ENCODE measurements at regions not wholly inside any gene's neighbourhood (a gene's known extent, or its start where the extent isn't known, plus 50 kb on each side); places are given as distances from the start of the nearest gene placed in this dataset.
"Not testable (repeated sequence)": the region's sequence is repeated elsewhere in the genome, so short reads cannot be mapped to it uniquely, and the experiment has no call there.

DNA sequence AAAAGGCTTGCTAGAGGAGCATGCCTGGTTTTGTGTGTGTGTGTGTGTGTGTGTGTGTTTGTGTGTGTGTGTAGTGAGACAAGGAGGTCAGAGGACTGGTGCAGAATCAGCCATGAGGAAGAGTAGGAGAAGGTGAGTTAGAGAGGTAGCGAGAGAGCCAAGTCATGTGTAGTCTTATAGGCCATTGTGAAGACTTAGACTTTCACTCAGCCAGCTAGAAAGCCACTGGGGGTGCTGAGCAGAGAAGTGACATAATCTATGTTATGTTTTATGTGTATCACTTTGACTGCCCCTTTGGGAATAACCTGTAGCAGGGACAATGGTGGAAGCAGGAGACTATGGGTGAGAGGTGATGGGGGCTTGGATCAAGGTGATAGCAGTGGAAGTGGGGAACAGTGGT, 180.5 kb upstream of the CLINT1 start:
- no peak overlapping the region for H3K4me3 ChIP-seq (ENCODE audit: low read depth, low read length)
- TF ChIP-seq, protein P1, sequence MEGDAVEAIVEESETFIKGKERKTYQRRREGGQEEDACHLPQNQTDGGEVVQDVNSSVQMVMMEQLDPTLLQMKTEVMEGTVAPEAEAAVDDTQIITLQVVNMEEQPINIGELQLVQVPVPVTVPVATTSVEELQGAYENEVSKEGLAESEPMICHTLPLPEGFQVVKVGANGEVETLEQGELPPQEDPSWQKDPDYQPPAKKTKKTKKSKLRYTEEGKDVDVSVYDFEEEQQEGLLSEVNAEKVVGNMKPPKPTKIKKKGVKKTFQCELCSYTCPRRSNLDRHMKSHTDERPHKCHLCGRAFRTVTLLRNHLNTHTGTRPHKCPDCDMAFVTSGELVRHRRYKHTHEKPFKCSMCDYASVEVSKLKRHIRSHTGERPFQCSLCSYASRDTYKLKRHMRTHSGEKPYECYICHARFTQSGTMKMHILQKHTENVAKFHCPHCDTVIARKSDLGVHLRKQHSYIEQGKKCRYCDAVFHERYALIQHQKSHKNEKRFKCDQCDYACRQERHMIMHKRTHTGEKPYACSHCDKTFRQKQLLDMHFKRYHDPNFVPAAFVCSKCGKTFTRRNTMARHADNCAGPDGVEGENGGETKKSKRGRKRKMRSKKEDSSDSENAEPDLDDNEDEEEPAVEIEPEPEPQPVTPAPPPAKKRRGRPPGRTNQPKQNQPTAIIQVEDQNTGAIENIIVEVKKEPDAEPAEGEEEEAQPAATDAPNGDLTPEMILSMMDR (IDR thresholded peaks at IDR 0.05; ENCODE audit: borderline replicate concordance, insufficient read depth, low read depth, low read length), result no peak

DNA sequence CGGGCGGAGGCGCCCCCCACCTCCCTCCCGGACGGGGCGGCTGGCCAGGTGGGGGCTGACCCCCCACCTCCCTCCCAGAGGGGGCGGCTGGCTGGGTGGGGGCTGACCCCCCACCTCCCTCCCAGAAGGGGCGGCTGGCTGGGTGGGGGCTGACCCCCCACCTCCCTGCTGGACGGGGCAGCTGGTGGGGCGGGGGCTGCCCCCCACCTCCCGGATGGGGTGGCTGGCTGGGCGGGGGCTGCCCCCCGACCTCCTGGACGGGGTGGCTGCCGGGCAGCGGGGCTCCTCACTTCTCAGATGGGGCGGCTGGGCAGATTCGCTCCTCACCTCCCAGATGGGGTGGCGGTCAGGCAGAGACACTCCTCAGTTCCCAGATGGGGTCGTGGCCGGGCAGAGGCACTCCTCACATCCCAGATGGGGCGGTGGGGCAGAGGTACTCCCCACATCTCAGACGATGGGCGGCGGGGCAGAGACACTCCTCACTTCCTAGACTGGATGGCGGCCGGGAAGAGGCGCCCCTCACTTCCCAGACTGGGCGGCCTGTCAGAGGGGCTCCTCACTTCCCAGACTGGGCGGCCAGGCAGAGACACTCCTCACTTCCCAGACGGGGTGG, 178.1 kb upstream of the CLINT1 start:
- not testable (repeated sequence) for H3K4me3 ChIP-seq (ENCODE audit: low read depth, low read length)

DNA sequence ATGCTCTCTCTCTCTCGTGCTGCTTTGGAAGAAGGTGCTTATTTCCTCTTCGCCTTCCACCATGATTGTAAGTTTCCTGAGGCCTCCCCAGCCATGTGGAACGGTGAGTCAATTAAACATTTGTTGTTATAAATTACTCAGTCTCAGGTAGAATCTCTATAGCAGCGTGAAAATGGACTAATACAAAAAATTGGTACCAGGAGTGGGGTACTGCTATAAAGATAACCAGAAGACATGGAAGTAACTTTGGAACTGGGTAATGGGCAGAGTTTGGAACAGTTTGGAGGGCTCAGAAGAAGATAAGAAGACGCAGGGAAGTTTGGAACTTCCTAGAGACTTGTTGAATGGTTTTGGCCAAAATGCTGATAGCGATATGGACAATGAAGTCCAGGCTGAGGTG, 175.6 kb upstream of the CLINT1 start:
- H3K4me3 ChIP-seq (ENCODE audit: low read depth, low read length), result not testable (repeated sequence)

DNA sequence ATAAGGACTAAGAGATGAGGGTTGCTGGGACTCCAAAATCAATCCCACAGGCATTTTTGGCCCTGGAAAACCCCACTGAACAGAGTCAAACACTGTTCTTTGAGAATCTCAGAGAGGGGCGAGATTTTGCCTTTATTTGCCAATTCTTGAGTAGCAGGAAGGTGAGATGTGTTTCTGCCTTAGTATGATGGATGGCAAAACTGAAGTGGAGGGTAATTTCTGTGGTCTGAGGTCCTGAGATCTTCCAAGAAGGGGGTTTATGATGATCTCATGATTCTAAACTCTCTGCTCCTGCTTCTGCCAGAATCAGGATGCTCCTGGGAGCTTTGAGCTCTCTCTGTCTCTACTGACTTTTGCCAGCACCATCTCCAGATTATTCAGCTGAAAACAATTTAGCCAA, 174.8 kb upstream of the CLINT1 start:
- TF ChIP-seq, protein P1 (IDR thresholded peaks at IDR 0.05; ENCODE audit: borderline replicate concordance, insufficient read depth, low read depth, low read length), result no peak

DNA sequence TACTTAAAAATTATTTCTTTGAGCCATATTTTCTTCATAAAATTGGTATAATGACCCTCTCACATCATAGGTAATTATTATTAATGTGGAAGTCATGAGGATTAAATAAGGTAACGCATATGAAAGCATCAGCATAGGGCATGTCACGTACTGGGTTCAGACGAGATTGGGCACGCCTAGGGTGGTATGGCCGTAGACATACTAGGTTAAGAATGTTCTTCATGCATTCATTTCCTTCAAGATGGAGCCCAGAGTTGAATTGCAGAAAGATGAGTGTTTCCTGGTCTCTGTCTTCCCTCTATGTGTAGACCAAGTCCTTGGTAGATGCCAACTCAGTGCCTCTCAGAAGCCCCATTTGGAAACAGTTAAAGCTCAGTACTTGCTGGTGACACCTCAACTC, 174.1 kb upstream of the CLINT1 start:
- no peak overlapping the region for H3K4me3 ChIP-seq (ENCODE audit: low read depth, low read length)
- TF ChIP-seq, protein P1 (IDR thresholded peaks at IDR 0.05; ENCODE audit: borderline replicate concordance, insufficient read depth, low read depth, low read length), result no peak

More for the DNA sequence above, 174.8 kb upstream of the CLINT1 start:
- H3K4me3 ChIP-seq (ENCODE audit: low read depth, low read length), result no peak overlapping the region

DNA sequence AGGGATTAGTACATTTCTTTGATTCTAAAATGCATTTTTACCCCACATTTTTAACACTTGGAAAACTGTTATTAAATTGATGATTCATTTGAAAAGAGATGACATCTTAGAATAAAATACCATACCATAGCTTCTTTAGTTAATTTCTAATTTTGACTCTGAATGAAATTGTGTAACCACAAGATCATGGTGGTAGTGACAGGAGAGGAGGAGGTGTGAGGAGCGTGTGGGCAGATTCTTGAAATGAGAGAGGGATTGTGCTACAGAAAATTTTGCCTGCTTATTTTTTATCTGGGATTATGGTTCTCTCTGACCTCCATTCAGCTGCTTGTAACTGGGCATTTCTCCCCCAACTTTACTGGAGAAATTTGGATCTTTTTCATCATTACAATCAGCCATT, 173.3 kb upstream of the CLINT1 start:
- TF ChIP-seq, protein P1 (IDR thresholded peaks at IDR 0.05; ENCODE audit: borderline replicate concordance, insufficient read depth, low read depth, low read length), result no peak
- H3K4me3 ChIP-seq (ENCODE audit: low read depth, low read length), result no peak overlapping the region

DNA sequence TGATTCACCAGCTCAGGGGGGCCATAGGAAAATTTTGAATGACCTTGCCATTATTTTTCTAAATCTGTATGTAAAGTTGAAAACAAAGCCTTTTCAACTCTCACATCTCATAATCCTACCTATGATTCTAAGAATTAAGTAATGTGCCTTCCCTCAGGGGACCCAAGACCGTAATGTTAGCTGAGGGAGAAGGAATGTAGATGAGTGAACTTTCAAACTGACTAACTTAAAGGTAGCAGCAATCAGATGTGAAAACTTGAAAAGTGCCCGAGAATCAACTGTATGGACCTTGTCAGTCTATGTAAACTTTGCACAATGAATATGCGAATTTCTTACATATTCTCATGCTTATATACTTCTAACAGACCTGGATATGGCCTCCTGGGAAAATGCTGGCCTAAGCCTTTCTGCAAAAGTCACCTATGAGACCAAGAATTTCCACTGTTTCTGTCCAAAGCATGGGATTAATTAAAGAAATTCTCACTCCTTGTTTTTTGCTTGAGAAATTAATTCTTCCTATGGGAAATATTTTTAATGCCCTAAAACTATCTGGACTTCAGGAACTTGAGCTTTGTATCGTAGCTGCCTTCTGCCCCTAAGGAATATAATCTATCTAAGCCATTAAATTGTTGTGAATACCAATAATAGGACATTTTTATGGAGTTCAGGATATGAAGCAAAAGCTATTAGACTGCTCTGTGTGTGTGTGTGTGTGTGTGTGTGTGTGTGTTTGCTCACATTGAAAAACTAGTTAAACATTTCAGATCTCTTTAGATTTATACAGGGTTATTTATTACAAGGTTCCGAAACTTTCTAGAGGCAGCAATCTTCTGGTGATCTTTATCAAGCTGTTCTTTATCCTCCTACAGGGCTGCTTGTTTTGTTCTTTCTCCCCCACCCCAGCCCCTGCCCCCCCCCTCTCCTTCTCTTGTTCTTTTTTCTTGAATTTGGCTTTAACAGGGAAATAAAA, 169.1 kb upstream of the CLINT1 start:
- TF ChIP-seq, protein P1 (IDR thresholded peaks at IDR 0.05; ENCODE audit: borderline replicate concordance, insufficient read depth, low read depth, low read length), result no peak
- no peak overlapping the region for H3K4me3 ChIP-seq (ENCODE audit: low read depth, low read length)
